IMR-90 (cell line): ENCODE measurements at regions not wholly inside any gene's neighbourhood (a gene's known extent, or its start where the extent isn't known, plus 50 kb on each side); places are given as distances from the start of the nearest gene placed in this dataset.

Experiments used
- ATAC-seq: fragments of 200-7000 bp; cut with Tn5 transposase; 2 replicates; pipeline ENCODE4 v1.9.1; 2020; ENCODE audit warnings: low read depth, mild to moderate bottlenecking, moderate library complexity
- BruUV-seq: library from RNA; stranded (reverse); fragments of 400-500 nt; replicated peaks from 2 replicates; lab custom pipeline; 2021; lab: Mats Ljungman, UMichigan
- CTCF ChIA-PET: fragments of 300-600 bp; formaldehyde crosslinking; extraction: SDS; loops from one replicate; lab custom pipeline; 2021; ENCODE audit warnings: antibody characterized with exemption; lab: Yijun Ruan, JAX
- POLR2A ChIA-PET: fragments of 300-600 bp; sonication (Branson Sonifier 250); formaldehyde crosslinking; loops from one replicate; lab custom pipeline; 2022; ENCODE audit warnings: antibody characterized with exemption; ENCODE audit not compliant: unreplicated experiment; lab: Charles Lee
- DNase-seq: peaks from one replicate; pipeline ENCODE4 v3.0.0; 2013
- H2AFZ ChIP-seq: replicated peaks from 2 replicates; pipeline ENCODE3; 2013; ENCODE audit warnings: low read length, mild to moderate bottlenecking; ENCODE audit not compliant: poor library complexity
- H2AK5ac ChIP-seq: 2 replicates; pipeline ENCODE4 v1.6.1; 2013; ENCODE audit warnings: low read depth, low read length, inconsistent platforms
- H2AK9ac ChIP-seq: replicated peaks from 2 replicates; pipeline ENCODE3; 2013; ENCODE audit warnings: mild to moderate bottlenecking, low read depth, low read length, moderate library complexity; ENCODE audit not compliant: poor library complexity
- H2BK120ac ChIP-seq: 2 replicates; pipeline ENCODE4 v1.6.1; 2013; ENCODE audit warnings: low read depth, low read length, inconsistent platforms
- H2BK15ac ChIP-seq: 3 replicates; pipeline ENCODE4 v1.6.1; 2013; ENCODE audit warnings: low read depth, low read length, inconsistent platforms
- H2BK20ac ChIP-seq: 2 replicates; pipeline ENCODE4 v1.6.1; 2013; ENCODE audit warnings: low read depth, mild to moderate bottlenecking, inconsistent platforms, low read length, moderate library complexity
- H2BK5ac ChIP-seq: 2 replicates; pipeline ENCODE4 v1.6.1; 2013; ENCODE audit warnings: mild to moderate bottlenecking, low read depth, low read length, inconsistent platforms; ENCODE audit not compliant: poor library complexity, severe bottlenecking
- H3K14ac ChIP-seq: replicated peaks from 2 replicates; pipeline ENCODE4 v1.6.1; 2013; ENCODE audit warnings: low read depth, low read length, inconsistent platforms
- H3K18ac ChIP-seq: 2 replicates; pipeline ENCODE4 v1.6.1; 2013; ENCODE audit warnings: low read depth, low read length, control low read depth
- H3K23ac ChIP-seq: 2 replicates; pipeline ENCODE4 v1.6.1; 2013; ENCODE audit warnings: low read depth, low read length, inconsistent platforms
- H3K27ac ChIP-seq: 2 replicates; pipeline ENCODE4 v1.5.1; 2013; ENCODE audit warnings: mild to moderate bottlenecking, control low read depth, low read length; ENCODE audit not compliant: insufficient read depth
- H3K27me3 ChIP-seq: 2 replicates; pipeline ENCODE4 v1.6.1; 2013; ENCODE audit warnings: low read length; ENCODE audit not compliant: control insufficient read depth, insufficient read depth
- H3K36me3 ChIP-seq: 2 replicates; pipeline ENCODE4 v1.6.1; 2013; ENCODE audit warnings: low read length, mixed read lengths; ENCODE audit not compliant: control insufficient read depth, insufficient read depth
- H3K4ac ChIP-seq: 2 replicates; pipeline ENCODE4 v1.6.1; 2013; ENCODE audit warnings: low read depth, low read length, inconsistent platforms
- H3K4me1 ChIP-seq: 2 replicates; pipeline ENCODE4 v1.6.1; 2013; ENCODE audit warnings: low read length, mixed read lengths; ENCODE audit not compliant: control insufficient read depth, insufficient read depth
- H3K4me2 ChIP-seq: 2 replicates; pipeline ENCODE4 v1.6.1; 2013; ENCODE audit warnings: low read depth, mild to moderate bottlenecking, control low read depth, low read length, moderate library complexity
- H3K4me3 ChIP-seq: 2 replicates; pipeline ENCODE4 v1.5.1; 2013; ENCODE audit warnings: low read depth, mild to moderate bottlenecking, control low read depth, low read length, moderate library complexity; ENCODE audit not compliant: insufficient read depth
- H3K56ac ChIP-seq: 2 replicates; pipeline ENCODE4 v1.6.1; 2013; ENCODE audit warnings: low read length, inconsistent platforms; ENCODE audit not compliant: insufficient read depth; ENCODE audit errors: extremely low read depth
- H3K79me1 ChIP-seq, 2 experiments: 2 replicates each; pipeline ENCODE4 v1.6.1; 2013; ENCODE audit warnings: low read length in 2 of 2, inconsistent platforms in 1 of 2, low read depth in 1 of 2
- H3K9ac ChIP-seq: 2 replicates; pipeline ENCODE4 v1.6.1; 2013; ENCODE audit warnings: low read depth, low read length, control low read depth
- H3K9me1 ChIP-seq: 2 replicates; pipeline ENCODE4 v1.6.1; 2013; ENCODE audit warnings: low read length, inconsistent platforms; ENCODE audit not compliant: insufficient read depth
- H3K9me3 ChIP-seq: 2 replicates; pipeline ENCODE4 v1.6.1; 2013; ENCODE audit warnings: low read length; ENCODE audit not compliant: control insufficient read depth, insufficient read depth
- H4K20me1 ChIP-seq: 2 replicates; pipeline ENCODE4 v1.6.1; 2013; ENCODE audit warnings: low read length, inconsistent platforms; ENCODE audit not compliant: insufficient read depth
- H4K5ac ChIP-seq: 2 replicates; pipeline ENCODE4 v1.6.1; 2013; ENCODE audit warnings: mild to moderate bottlenecking, low read depth, low read length, control low read depth
- H4K8ac ChIP-seq, 2 experiments: 2 replicates each; pipeline ENCODE4 v1.6.1; 2013; ENCODE audit warnings: low read depth in 2 of 2, low read length in 2 of 2, control low read depth in 1 of 2, inconsistent platforms in 1 of 2
- H4K91ac ChIP-seq: 2 replicates; pipeline ENCODE4 v1.6.1; 2013; ENCODE audit warnings: low read depth, low read length, inconsistent platforms; ENCODE audit not compliant: insufficient read depth
- BHLHE40 ChIP-seq: fragments of 150-350 bp; IDR thresholded peaks from 2 replicates; pipeline ENCODE4 v1.6.1; 2016; ENCODE audit warnings: mild to moderate bottlenecking, low read depth, low read length
- CEBPB ChIP-seq: IDR thresholded peaks from 2 replicates; pipeline ENCODE4 v1.6.1; 2012; ENCODE audit warnings: low read depth, low read length, improper control_type of control experiment
- CHD1 ChIP-seq: IDR thresholded peaks from 2 replicates; pipeline ENCODE4 v1.6.1; 2012; ENCODE audit warnings: low read depth, low read length, improper control_type of control experiment
- FOS ChIP-seq: fragments of 150-350 bp; IDR thresholded peaks from 2 replicates; pipeline ENCODE4 v1.6.1; 2016; ENCODE audit warnings: low read depth, low read length
- MAFK ChIP-seq: IDR thresholded peaks from 2 replicates; pipeline ENCODE4 v1.6.1; 2012; ENCODE audit warnings: low read depth, low read length, improper control_type of control experiment
- MAZ ChIP-seq: IDR thresholded peaks from 2 replicates; pipeline ENCODE4 v1.6.1; 2012; ENCODE audit warnings: low read depth, mild to moderate bottlenecking, low read length, improper control_type of control experiment, moderate library complexity, borderline replicate concordance
- MXI1 ChIP-seq: IDR thresholded peaks from 2 replicates; pipeline ENCODE4 v1.6.1; 2012; ENCODE audit warnings: low read depth, mild to moderate bottlenecking, low read length, moderate library complexity, borderline replicate concordance
- NFE2L2 ChIP-seq: fragments of 150-350 bp; IDR thresholded peaks from 2 replicates; pipeline ENCODE4 v1.6.1; 2016; ENCODE audit warnings: low read depth, mild to moderate bottlenecking, low read length
- POLR2A ChIP-seq: IDR thresholded peaks from 2 replicates; pipeline ENCODE4 v1.6.1; 2012; ENCODE audit warnings: mild to moderate bottlenecking, low read depth, low read length
- RAD21 ChIP-seq: IDR thresholded peaks from 2 replicates; pipeline ENCODE4 v1.6.1; 2012; ENCODE audit warnings: low read length, improper control_type of control experiment
- RCOR1 ChIP-seq: IDR thresholded peaks from 2 replicates; pipeline ENCODE4 v1.6.1; 2012; ENCODE audit warnings: mild to moderate bottlenecking, low read length, improper control_type of control experiment; ENCODE audit not compliant: insufficient replicate concordance
- RFX5 ChIP-seq: IDR thresholded peaks from 2 replicates; pipeline ENCODE4 v1.8.0; 2012; ENCODE audit warnings: low read depth, mild to moderate bottlenecking, low read length, moderate library complexity
- SMC3 ChIP-seq: fragments of 150-350 bp; IDR thresholded peaks from 2 replicates; pipeline ENCODE4 v1.6.1; 2016; ENCODE audit warnings: low read depth, mild to moderate bottlenecking, antibody characterized with exemption, low read length, moderate library complexity
- WGBS, 2 experiments: methylation state at CpG; one replicate each; pipeline versions ENCODE4 v1.1.5 to v1.1.7; 2013; ENCODE audit warnings: missing lambda C conversion rate in 2 of 2; ENCODE audit not compliant: insufficient read length in 1 of 2; ENCODE audit errors: extremely low coverage in 2 of 2; 5-methylcytosine and 5-hydroxymethylcytosine counted together
- dilution Hi-C: fragments of 300-500 bp; cut with HindIII; formaldehyde crosslinking; loops from one replicate; pipeline ENCODE4 v1.14.3; 2018; ENCODE audit warnings: low sequenced_read_pairs; ENCODE audit not compliant: unreplicated experiment
- in situ Hi-C: fragments of 300-500 bp; cut with MboI; formaldehyde crosslinking; loops from 3 replicates; pipeline ENCODE4 v1.14.3; 2019; ENCODE audit warnings: low sequenced_read_pairs, inconsistent platforms, mixed read lengths
- intact Hi-C: fragments of 100-400 bp; cut with micrococcal nuclease; formaldehyde crosslinking; loops from 2 replicates; pipeline ENCODE4 v1.10.0; 2022
- TF ChIP-seq, protein P1 (sequence below): fragments of 150-350 bp; IDR thresholded peaks from 2 replicates; pipeline ENCODE4 v1.6.1; 2017; ENCODE audit warnings: mild to moderate bottlenecking, antibody characterized with exemption, low read length, low read depth
- TF ChIP-seq, protein P2 (sequence below): conservative IDR thresholded peaks from 2 replicates; pipeline ENCODE4 v1.5.1; 2012; ENCODE audit warnings: mild to moderate bottlenecking, low read depth, low read length, improper control_type of control experiment
- TF ChIP-seq, protein P3 (sequence below): fragments of 150-350 bp; IDR thresholded peaks from 2 replicates; pipeline ENCODE4 v1.6.1; 2016; ENCODE audit warnings: low read depth, mild to moderate bottlenecking, low read length, moderate library complexity, borderline replicate concordance

DNA sequence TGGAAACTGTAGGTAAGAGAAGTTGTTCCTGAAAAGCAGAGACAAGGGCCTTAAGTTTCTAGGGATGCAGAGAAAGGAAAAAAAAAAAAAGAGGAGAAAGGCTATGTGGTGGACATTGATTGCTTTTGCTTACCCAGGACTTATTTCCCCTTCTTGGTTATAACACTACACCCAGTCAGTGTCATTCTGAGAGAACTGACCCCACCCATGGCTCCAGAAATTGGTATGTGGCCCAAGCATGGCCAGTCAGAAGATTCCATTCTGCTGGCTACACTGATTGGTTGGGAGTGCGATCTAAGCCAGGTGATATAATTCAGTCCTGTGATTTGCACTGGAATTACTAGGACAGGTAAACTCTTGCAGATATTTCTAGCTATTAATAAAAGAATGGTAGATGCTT, 62.2 kb upstream of the EXOC4 start:
- Histone ChIP-seq H2BK20ac (no peak overlapping the region), H3K9me1 (no peaks in the 10 kb centered on the region), H3K36me3 (no peaks in the 10 kb centered on the region), H2AFZ (no peak overlapping the region), H2BK15ac (no peak overlapping the region), H2AK5ac (no peak overlapping the region), H2BK5ac (no peak overlapping the region), H4K20me1 (no peaks in the 10 kb centered on the region), H3K27me3 (peaks cover 2% of the 10 kb centered on the region; the same call in 1 of the 2 replicates), H3K9ac (no peak overlapping the region), H4K8ac (no peak overlapping the region), H3K79me1 (no peaks in the 10 kb centered on the region), H3K23ac (no peak overlapping the region), H3K9me3 (no peaks in the 10 kb centered on the region), H3K56ac (no peak overlapping the region), H3K4ac (no peak overlapping the region), H2BK120ac (no peak overlapping the region), H2AK9ac (no peak overlapping the region), H3K14ac (no peak overlapping the region), H3K4me2 (no peak overlapping the region), H3K4me1 (no peaks in the 10 kb centered on the region), H3K18ac (no peak overlapping the region), H3K27ac (no peak overlapping the region), H4K5ac (no peak overlapping the region), H3K4me3 (no peak overlapping the region), H4K91ac (no peak overlapping the region)
- no TSS peak for BruUV-seq
- CTCF ChIA-PET, result no interaction called here
- POLR2A ChIA-PET, result no interaction called here
- dilution Hi-C loops (no loop called here), intact Hi-C loops (no loop called here), in situ Hi-C loops (no loop called here)
- TF ChIP-seq SMC3, result no peak
- TF ChIP-seq, protein P1, sequence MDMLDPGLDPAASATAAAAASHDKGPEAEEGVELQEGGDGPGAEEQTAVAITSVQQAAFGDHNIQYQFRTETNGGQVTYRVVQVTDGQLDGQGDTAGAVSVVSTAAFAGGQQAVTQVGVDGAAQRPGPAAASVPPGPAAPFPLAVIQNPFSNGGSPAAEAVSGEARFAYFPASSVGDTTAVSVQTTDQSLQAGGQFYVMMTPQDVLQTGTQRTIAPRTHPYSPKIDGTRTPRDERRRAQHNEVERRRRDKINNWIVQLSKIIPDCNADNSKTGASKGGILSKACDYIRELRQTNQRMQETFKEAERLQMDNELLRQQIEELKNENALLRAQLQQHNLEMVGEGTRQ, result no peak
- TF ChIP-seq, protein P2, sequence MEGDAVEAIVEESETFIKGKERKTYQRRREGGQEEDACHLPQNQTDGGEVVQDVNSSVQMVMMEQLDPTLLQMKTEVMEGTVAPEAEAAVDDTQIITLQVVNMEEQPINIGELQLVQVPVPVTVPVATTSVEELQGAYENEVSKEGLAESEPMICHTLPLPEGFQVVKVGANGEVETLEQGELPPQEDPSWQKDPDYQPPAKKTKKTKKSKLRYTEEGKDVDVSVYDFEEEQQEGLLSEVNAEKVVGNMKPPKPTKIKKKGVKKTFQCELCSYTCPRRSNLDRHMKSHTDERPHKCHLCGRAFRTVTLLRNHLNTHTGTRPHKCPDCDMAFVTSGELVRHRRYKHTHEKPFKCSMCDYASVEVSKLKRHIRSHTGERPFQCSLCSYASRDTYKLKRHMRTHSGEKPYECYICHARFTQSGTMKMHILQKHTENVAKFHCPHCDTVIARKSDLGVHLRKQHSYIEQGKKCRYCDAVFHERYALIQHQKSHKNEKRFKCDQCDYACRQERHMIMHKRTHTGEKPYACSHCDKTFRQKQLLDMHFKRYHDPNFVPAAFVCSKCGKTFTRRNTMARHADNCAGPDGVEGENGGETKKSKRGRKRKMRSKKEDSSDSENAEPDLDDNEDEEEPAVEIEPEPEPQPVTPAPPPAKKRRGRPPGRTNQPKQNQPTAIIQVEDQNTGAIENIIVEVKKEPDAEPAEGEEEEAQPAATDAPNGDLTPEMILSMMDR, result no peak
- TF ChIP-seq RFX5, result no peak
- no peak for TF ChIP-seq RCOR1
- TF ChIP-seq NFE2L2, result no peak
- TF ChIP-seq FOS, result no peak
- no peak for TF ChIP-seq CEBPB
- TF ChIP-seq RAD21, result no peak
- no peak for TF ChIP-seq CHD1
- TF ChIP-seq POLR2A, result no peak
- no peak for TF ChIP-seq MAZ
- no peak for TF ChIP-seq MAFK
- TF ChIP-seq, protein P3, sequence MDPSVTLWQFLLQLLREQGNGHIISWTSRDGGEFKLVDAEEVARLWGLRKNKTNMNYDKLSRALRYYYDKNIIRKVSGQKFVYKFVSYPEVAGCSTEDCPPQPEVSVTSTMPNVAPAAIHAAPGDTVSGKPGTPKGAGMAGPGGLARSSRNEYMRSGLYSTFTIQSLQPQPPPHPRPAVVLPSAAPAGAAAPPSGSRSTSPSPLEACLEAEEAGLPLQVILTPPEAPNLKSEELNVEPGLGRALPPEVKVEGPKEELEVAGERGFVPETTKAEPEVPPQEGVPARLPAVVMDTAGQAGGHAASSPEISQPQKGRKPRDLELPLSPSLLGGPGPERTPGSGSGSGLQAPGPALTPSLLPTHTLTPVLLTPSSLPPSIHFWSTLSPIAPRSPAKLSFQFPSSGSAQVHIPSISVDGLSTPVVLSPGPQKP, result no peak
- no peak for TF ChIP-seq BHLHE40
- no peak for TF ChIP-seq MXI1
- WGBS, 2 experiments, result 80% methylated on average over 1 of the region's 1 CpG; no CpG with 5 or more reads in 1 of the 2 experiments
- ATAC-seq (no peak), DNase-seq (no peak)
